NCI-H146 treated with DMSO at 0.1 percent for 48 hours (cell line): ENCODE measurements at regions not wholly inside any gene's neighbourhood (a gene's known extent, or its start where the extent isn't known, plus 50 kb on each side); places are given as distances from the start of the nearest gene placed in this dataset.

Experiments
- DNase-seq: peaks from one replicate; lab custom pipeline; 2025; ENCODE audit not compliant: unreplicated experiment; lab: John Stamatoyannopoulos, UW

DNA sequence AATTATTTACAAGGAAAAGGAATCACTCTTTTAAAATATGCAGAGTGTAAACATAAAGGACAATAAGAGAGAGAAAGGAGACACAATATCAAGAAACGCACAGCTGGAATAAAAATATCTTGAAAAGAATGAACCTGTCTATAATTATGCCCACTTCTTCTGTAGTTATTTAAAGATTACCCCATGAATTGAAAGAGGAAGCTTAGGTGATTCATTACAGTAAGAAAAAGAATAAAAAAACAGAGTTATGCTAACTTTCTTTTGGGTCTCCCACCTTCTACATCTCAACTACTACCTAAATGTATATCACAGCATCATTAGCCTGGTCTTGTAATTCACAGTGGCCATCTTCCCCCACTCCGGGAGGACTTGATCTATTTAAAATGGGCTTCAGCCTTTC is 182.1 kb downstream of the MRPL39 start:
- DNase-seq = no peak

DNA sequence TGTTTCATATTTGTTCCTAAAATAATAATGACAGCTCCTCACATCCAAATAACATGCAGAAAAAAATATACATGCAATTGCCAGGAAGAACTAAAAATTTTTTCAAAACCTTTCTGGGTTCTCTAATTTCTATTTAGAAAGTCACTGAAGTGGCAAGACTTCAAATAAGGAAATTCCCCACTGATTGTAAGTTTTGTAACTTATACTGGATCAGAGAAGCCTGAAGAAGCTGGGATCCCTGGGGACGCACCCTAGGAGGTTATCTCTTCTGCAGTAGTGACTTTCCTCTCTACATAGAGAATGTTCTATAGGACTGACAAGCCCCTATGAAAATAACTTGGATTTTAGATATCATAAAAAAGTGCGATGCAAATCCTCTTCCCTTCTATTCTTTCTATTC is 182.6 kb downstream of the MRPL39 start:
- DNase-seq = no peak

DNA sequence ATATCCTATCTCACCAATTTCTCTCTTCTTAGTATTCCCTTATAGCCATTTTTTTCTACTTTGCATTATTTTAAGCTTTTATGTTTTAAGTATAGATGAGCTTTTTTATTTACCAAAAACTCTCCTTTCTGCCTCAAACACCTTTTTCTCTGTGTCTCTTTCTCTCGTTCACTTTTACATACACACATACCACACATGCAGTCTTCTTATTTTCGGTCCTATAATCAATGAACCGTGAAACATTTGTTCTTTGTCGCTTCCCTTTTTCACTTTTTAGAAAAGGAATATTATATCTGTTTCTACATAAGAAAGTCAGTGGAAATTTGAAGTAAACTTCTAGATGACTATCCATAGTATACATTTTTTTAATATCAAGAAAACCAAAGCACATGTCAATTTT is 183.2 kb downstream of the MRPL39 start:
- no peak for DNase-seq

DNA sequence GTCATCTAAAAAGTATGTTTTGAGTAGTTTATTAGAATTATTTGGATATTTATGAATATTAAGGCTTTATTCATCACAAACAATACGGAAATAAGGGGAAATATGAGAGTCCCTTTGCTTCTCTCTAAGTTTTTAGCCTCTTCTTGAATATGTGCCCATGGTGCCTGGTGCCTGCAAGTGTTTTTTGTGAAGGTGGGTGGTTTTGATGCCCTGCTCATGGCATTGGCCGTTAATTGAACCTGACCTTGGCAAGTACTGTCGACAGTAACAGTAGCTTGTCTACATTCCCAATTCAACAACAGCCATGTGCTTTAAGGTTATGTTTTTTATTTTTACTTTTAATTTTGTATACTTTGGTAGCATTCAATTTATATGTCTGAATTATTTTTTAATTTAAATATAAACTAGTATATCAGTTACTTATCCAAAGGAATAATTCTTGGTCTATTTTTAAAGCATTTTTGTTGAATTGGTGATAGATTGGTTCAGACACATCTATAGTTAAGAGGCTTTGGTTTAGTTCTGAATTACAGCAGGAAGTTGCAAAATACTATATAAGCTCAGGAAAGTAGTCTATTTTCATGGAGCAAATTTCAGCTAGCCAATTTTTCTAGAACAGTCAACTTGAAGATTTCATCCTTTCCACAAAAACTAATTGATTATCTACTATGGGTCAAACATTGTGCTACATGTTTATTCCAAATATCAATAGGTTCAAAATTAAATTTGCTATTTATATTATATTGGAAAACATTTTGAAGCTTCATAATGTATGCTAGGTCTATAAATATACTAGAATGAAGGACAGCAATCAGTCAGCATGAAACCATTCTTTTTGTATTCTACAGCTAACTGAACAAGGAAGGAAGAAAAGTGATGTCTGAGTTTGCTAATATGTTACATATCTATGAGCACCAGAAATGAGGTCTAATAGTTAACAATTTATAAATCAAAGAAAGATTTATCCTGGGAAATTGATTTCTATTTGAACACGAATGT is 184.4 kb downstream of the MRPL39 start:
- DNase-seq = no peak

DNA sequence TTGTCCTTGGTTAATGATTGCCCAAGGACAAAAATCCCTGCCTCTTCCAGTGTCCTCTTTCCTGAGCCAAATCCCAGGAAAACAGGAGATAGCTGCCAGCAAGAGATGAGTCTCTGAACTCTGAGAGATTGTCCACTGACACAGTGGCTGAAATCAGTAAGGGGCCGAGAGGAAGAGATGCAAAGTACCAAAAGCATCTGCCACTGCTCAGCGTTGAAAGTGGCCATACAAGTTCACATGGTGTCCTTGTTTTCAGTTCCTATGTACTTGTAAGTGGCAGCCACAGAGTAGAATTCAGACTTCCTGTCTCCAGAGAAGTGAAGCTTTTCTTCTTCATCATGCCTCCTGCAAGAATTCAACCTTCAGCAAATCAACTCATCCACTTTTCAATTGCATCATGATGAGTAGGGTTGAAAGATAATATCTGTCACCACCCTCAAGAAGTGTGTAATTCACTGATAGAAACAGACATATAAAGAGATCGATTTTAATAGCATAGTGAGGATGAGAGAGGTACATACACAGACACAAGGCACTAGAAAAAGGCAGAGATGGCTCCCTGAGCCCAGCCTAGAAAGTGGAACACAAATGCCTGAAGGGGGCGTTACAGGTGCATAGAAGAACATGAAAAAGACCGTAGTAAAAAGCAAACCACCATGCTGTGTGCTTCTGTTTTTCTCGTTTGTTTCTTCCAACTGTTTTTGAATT is 185.8 kb downstream of the MRPL39 start:
- peak; percentile 0 for DNase-seq

DNA sequence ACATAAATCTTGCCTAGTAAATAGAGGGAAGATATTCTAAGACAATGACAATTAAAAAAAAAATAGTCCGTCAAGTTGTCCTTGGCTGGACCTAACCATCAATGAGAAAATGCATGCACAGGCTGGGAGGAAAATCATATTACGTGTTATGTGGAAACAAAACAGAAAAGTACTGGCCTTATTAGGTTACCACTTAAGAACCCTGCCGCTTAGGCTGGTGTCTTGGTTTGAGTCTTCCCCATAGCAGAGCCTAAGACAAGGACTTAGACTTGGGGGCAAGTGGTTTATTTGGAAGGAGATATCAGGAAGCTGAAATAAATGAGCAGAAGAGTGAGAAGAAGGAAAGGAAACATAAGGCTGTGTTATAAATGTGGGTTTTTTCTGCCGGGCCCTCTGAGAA is 186.4 kb downstream of the MRPL39 start:
- no peak for DNase-seq

DNA sequence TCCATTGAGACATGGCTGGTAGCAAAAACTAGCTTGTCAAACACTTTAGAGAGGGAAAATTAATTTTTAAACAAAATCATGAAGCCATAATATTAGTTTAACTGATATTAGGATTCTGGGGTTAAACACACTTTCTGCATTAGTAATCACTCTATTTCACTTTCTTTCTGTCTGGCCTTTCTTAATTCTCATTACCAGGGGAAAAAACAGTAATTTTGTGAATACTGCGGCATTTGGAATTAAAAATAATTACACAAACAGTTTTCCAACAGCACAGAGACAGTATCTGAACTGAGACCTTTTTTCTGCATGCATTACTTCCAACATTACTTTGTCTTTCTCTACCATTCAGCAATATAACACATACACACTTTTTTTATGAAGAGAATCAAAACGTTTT is 190.6 kb downstream of the MRPL39 start:
- no peak for DNase-seq

DNA sequence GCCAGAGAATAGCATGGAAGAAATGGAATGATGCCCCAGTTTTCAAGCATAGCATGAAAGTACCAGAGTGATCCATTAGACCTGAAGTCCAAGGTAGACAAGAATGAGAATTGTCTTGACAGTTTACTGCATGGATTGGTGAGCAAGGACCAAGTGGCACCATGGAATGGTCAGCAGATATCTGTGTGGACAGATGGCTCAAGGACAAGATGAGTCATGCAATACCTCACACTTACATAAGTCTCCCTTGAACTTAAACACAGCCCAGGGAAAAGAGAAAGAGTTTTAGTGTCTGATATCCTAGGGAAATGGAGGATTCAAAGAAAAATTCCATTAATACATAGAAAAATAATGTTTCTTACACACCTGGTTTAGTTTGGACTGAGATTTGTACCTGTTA is 195.2 kb downstream of the MRPL39 start:
- DNase-seq = no peak

DNA sequence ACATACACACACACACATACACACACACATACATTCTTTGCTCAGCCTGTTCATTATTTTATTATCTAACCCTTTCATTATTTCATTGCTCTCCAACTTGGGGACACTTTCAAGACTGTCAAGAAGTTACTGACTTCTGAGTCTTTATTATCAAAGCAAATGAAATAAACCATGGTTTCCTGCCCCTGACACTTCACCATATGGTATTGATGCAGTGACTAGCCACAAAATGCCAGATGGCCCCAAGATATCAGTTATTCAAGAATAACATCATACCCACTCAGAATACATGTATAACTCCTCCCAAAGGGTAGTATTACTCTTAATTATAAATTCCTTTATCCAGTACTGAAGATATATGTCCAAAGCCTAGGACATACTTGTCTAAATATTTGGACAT is 197.3 kb downstream of the MRPL39 start:
- no peak for DNase-seq

DNA sequence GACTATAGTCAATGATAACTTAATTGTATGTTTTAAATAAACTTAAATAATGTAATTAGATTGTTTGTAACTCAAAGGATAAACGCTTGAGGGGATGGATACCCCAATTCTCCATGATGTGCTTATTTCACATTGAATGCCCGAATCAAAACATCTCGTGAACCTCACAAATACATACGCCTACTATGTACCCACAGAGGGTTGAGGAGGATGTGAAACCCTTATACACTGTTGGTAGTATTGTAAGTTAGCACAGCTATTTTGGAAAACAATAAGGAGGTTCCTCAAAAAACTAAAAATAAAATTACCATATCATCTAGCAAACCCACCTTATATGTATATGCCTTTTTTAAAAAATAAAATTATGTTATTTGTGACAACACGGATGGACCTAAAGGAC is 198.6 kb downstream of the MRPL39 start:
- DNase-seq = no peak

DNA sequence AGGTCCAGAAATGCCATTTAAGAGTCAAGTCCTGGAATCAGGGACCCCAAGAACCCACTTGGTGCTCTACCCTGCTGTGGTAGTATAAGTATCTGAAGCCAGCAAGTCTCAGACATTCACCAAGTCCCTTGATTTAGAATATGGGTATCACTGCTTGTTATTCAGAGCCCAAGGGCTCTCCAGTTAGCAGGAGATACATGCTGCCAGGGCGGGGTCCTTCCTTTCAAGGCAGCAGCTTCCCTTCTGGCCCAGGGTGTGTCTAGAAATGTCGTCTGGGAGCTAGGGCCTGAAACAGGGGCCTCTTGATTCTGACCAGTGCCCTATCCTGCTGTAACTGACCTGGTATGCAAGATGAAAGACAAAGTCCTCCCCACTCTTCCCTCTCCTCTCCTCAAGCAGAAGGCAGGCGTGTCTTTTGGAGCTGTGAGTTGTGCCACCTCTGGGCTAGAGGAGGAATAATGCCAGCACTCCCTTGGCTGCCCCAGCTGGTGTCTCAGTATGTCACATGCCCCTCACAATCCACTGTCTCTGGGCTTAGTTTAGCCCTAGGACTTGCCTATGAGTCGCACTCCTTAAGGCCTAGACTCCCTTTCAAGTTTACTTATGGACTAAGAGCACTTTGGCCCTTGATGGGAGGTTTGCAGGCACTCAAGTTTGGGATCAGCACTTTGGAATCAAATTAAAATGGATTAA is 200.2 kb downstream of the MRPL39 start:
- no peak for DNase-seq

DNA sequence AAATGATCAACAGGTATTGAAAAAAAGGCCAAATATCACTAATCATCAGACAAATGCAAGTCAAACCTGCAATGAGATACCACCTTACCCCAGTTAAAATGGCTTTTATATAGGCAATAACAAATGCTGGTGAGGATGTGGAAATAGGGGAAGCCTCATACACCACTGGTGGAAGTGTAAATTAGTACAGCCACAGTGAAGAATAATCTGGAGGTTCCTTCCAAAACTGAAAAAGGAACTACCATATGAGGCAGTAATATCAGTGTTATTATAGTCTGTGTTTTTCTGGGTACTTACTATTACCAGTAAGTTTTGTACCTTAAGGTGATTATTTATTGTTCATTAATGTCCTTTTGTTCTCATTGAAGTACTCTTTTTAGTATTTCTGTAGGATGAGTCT is 201.3 kb downstream of the MRPL39 start:
- DNase-seq = no peak

DNA sequence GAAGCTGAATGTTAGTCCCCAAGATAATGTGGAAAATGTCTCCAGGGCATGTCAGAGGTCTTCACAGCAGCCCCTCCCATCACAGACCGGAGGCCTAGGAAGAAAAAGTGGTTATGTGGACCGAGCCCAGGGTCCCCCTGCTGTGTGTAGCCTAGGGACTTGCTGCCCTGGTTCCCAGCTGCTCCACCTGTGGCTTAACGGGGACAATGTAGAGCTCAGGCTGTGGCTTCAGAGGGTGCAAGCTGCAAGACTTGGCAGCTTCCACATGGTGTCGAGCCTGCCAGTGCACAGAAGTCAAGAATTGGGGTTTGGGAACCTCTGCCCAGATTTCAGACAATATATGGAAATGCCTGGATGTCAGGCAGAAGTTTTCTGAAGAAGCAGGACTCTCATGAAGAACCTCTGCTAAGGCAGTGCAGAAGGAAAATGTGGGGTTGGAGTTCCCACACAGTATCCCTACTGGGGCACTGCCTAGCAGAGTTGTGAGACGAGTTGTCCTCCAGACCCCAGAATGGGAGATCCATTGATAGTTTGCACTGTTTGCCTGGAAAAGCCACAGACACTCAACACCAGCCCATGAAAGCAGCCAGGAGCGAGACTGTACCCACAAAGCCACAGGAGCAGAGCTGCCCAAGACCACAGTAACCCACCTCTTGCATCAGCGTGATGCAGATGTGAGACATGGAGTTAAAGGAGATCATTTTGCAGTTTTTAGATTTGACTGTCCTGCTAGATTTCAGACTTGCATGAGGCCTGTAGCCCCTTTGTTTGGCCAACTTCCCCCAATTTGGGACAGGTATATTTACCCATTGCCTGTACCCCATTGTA is 204.9 kb downstream of the MRPL39 start:
- no peak for DNase-seq

DNA sequence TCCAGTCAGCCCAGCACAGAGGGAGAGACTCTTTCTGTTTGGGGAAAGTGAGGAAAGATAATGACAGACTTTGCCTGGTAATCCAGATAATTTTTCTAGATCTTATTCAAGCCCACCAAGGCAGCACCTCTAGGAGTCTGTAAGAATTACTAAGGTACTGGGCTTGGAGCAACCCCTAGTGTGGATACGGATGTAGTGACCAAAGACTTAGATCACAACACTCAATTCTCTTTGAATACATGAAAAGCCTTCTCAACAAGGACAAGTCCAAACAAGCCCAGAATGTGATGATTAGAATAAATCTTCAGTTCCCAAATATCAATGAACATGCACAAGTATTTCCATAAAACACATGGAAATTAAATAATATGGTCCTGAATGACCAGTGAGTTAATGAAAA is 206.9 kb downstream of the MRPL39 start:
- no peak for DNase-seq

DNA sequence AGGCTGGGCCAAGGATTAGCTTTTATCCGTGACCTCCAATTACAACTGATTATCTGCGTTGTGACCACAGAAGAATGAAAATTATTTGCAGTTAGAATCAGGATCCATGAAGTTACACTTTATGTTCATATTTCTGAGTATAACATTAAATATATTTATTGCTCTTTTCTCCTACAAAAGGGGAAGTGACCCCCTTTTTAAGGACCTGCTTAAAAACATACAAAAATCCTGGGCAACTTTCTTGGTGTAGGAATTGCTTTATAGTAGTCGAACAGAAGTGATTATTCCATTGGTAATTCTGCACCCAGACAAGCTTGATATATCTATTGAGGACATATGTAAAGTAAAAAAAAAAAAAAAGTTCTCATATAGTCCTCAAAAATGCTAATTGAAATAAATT is 208.7 kb downstream of the MRPL39 start:
- DNase-seq = no peak

DNA sequence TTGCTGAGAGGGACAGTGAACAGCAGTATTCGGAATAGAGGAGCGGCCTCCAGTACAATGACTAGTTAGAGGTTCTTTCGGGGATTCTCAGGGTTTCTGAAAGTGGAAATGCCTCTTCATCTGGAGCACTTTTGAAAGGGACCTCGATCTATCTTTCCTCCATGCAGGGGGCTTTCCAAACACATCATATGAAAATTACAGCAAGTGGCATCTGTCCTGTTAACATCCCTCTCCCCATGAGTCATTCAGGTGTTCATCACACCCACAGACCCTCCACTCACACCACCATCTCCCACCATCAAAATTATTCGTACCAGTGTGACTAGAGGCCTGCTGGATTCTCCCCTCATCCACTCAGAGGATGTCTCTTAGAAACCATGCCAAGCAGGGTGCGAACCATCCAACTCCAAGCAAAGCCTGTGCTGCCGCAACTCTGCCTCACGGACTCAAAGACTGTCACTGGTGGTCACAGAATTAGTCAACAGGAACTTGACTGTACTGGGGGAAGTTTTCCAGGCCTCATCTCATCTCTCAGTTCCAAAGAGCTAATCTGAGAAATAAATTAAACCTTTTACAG is 211.1 kb downstream of the MRPL39 start:
- DNase-seq = no peak

DNA sequence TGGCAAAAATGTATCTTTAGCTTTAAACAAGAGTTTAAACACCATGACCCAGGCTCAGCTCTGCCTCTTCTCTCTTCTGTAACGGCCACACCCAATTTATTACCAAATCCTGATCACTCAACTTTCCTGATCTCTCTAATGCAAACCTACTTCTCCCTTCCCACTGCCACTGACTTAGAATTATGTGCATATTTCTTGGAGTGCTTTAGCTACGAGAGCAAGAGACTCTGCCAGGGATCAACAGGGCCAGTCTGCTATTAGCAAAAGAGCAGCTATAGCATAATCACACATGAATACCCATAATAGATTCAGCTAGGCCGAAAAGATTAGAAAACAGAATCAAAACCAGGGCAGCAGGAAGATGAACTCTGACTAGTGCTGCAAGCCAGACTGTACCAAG is 215.5 kb downstream of the MRPL39 start:
- DNase-seq = no peak

DNA sequence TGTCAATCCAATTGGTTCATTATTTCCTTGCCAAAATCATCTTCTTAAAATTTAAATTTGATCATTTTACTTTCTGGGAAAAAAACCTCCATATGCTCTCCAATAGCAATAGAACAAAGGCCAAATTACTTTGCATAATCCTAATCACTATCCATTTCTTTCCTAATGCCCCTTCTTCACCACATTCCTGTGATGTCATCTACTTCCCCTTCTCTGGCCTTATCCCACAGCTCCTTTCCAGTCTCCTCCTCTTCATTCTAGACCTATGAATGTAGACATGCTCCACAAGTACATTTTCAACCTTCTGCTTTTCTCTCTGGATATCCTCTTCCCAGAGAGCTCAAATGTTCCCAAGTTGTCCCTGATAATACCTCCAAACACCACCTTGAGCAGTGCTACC is 216.6 kb downstream of the MRPL39 start:
- DNase-seq = no peak

DNA sequence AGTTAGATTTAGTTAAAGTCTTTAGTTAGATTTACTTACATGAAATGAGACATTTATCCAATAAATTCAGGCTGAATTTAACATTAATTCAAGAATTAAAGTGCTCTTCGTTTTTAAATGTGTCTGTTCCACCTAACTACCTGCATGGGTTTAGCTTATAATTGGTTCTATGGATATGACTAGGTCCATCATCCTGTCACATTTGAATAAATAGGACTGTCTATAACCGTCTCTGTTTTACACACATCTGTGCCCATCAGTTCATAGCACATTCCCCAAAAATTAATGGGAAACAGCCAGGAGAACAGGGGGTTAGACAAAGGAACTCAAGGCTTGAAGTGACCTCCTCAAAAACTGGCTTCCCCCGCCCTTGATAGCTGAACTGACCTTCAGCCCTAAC is 219.6 kb downstream of the MRPL39 start:
- no peak for DNase-seq

DNA sequence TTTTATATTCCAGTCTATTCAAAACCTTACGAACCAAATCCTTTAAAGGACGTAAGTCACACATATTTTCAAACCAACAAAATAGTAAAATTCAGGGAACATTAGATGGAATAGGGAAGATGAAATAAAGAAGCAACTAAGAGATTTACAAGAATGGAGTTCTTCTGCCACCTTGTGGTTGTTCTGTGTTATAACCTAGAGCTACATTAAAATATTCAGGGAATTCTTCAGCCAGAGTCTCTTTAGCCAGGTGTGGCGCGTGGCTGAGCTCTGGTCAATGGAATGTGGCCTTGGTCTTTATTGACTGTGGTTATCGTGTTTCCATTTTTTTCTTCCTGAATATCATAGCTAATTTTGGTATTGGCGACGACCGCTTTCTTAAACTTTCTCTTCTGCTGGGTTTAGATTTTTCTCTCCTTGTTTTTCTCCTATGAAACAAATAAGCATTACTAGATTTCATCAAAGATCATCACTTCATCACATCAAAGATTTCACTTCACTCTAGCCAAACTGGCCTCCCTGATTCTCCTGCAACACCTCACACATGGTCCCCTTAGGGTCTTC is 221.3 kb downstream of the MRPL39 start:
- DNase-seq = peak; percentile 84
